Body of pancreas (tissue), 4 donors: ENCODE measurements at regions not wholly inside any gene's neighbourhood (a gene's known extent, or its start where the extent isn't known, plus 50 kb on each side); places are given as distances from the start of the nearest gene placed in this dataset.

Experiments used
- CTCF ChIP-seq, 7 experiments: fragments of 450-650 bp in 4 of 7; fragments of 200-600 bp in 3 of 7; sonication (generic) in 3 of 7; IDR thresholded peaks; one replicate each; pipeline ENCODE4 v1.5.1; 2016 to 2019; ENCODE audit warnings: antibody characterized with exemption in 7 of 7
- POLR2A ChIP-seq, 3 donors: fragments of 450-650 bp; IDR thresholded peaks; one replicate each; pipeline ENCODE4 v1.6.1; 2016; ENCODE audit warnings: antibody characterized with exemption in 3 of 3, mild to moderate bottlenecking in 2 of 3

DNA sequence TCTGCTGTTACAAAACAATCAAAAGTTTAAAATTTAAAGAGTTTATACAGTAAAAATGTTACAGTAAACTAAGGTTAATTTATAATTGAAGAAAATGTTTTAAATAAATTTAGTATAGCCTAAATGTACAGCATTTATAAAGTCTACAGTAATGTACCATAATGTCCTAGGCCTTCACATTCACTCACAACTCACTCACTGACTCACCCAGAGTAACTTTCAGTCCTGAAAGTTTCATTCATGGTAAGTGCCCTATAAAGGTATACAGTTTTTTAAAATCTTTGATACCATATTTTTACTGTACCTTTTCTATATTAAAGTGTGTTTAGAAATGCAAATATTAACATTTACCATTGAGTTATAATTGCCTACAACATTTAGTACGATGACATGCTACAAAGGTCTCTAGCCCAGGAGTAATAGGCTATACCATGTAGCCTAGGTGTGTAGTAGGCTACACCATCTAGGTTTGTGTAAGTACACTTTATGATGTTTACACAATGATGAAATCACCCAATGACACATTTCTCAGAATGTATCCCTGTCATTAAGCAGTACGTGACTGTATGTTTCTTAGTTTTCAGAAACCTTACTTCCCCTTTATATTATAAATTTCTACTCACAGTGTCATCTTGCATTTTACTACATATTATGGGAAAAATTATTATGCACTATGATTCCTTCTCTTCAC, 320.8 kb downstream of the ADAM29 start:
- TF ChIP-seq POLR2A (IDR thresholded peaks at IDR 0.05) = no peak
- no peak for TF ChIP-seq CTCF (IDR thresholded peaks at IDR 0.05)
